OCI-LY1 (cell line): ENCODE measurements at regions not wholly inside any gene's neighbourhood (a gene's known extent, or its start where the extent isn't known, plus 50 kb on each side); places are given as distances from the start of the nearest gene placed in this dataset.

Experiments
- H2AFZ ChIP-seq: fragments of 200-600 bp; sonication (generic), shearing (Covaris generic); 2 replicates; pipeline ENCODE4 v1.6.0; 2014; ENCODE audit warnings: antibody characterized with exemption, mild to moderate bottlenecking, low read length
- H3F3A ChIP-seq: fragments of 200-600 bp; sonication (generic), shearing (Covaris generic); 2 replicates; pipeline ENCODE4 v1.6.0; 2014; ENCODE audit warnings: mild to moderate bottlenecking, antibody characterized with exemption, low read length, moderate library complexity; ENCODE audit not compliant: insufficient read depth
- H3K27ac ChIP-seq: fragments of 200-600 bp; sonication (generic); 2 replicates; pipeline ENCODE4 v1.5.1; 2014; ENCODE audit warnings: low read length, mixed run types, mild to moderate bottlenecking, low read depth; ENCODE audit not compliant: poor library complexity, severe bottlenecking
- H3K27me3 ChIP-seq: fragments of 200-600 bp; sonication (generic); 2 replicates; pipeline ENCODE4 v1.6.0; 2014; ENCODE audit warnings: antibody characterized with exemption, mild to moderate bottlenecking, low read length, moderate library complexity; ENCODE audit not compliant: insufficient read depth
- H3K36me3 ChIP-seq: fragments of 200-600 bp; sonication (generic); 2 replicates; pipeline ENCODE4 v1.6.1; 2014; ENCODE audit warnings: mild to moderate bottlenecking, antibody characterized with exemption, low read length, moderate library complexity, mixed read lengths; ENCODE audit not compliant: insufficient read depth
- H3K4me1 ChIP-seq: fragments of 200-600 bp; sonication (generic); 2 replicates; pipeline ENCODE4 v1.5.1; 2014; ENCODE audit warnings: mild to moderate bottlenecking, low read length, moderate library complexity; ENCODE audit not compliant: insufficient read depth, severe bottlenecking
- H3K4me2 ChIP-seq: fragments of 200-600 bp; sonication (generic), shearing (Covaris generic); 2 replicates; pipeline ENCODE4 v1.6.1; 2014; ENCODE audit warnings: low read length
- H3K4me3 ChIP-seq: fragments of 200-600 bp; sonication (generic); 2 replicates; pipeline ENCODE4 v1.5.1; 2014; ENCODE audit warnings: low read length, low read depth, mild to moderate bottlenecking, mixed read lengths; ENCODE audit not compliant: poor library complexity, severe bottlenecking
- H3K79me2 ChIP-seq: fragments of 200-600 bp; shearing (Covaris generic); 2 replicates; pipeline ENCODE4 v1.6.1; 2016; ENCODE audit warnings: mixed run types, low read length, mixed read lengths; ENCODE audit not compliant: insufficient read depth
- H3K9ac ChIP-seq: fragments of 200-600 bp; sonication (generic), shearing (Covaris generic); 2 replicates; pipeline ENCODE4 v1.6.1; 2014; ENCODE audit warnings: mild to moderate bottlenecking, low read length, mixed read lengths
- H3K9me2 ChIP-seq: fragments of 200-600 bp; sonication (generic), shearing (Covaris generic); 2 replicates; pipeline ENCODE4 v1.6.1; 2014; ENCODE audit warnings: low read depth, mild to moderate bottlenecking, low read length, mixed read lengths
- H3K9me3 ChIP-seq: fragments of 200-600 bp; shearing (Covaris generic); 2 replicates; pipeline ENCODE4 v1.6.1; 2014; ENCODE audit warnings: low read length, mixed read lengths
- H4K20me1 ChIP-seq: fragments of 200-600 bp; sonication (generic), shearing (Covaris generic); 2 replicates; pipeline ENCODE4 v1.6.0; 2016; ENCODE audit warnings: mild to moderate bottlenecking, low read length; ENCODE audit not compliant: insufficient read depth
- EZH2 ChIP-seq: fragments of 200-600 bp; sonication (generic), shearing (Covaris generic); IDR thresholded peaks from 2 replicates; pipeline ENCODE4 v1.8.0; 2017; ENCODE audit warnings: borderline replicate concordance, mixed run types, mild to moderate bottlenecking, antibody characterized with exemption, low read length, moderate library complexity, mixed read lengths
- TF ChIP-seq, protein P1 (sequence below): fragments of 200-600 bp; sonication (generic), shearing (Covaris generic); IDR thresholded peaks from 2 replicates; pipeline ENCODE4 v1.5.1; 2017; ENCODE audit warnings: mild to moderate bottlenecking, antibody characterized with exemption, low read length, moderate library complexity, mixed read lengths

DNA sequence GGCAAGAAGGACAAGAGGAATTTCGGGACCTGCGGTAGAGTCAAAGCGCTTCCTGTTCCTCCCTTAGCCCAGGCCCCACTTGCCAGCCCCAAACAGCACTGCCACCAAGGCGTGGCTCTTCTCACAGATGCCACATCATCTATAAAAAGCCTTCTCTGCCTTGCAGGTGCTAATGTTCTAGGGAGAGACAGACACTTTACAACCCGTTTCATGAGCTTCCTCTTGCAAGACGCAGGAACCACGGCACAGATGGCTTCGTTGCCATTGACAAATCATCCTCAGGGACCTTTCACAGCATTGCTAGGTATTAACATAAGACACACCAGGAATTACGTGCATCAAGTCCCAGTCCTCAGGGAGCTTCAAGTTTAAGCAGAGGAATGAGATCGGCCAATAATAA, 180.9 kb downstream of the JCAD start:
- no peaks in the 10 kb centered on the region for H3F3A ChIP-seq
- H3K4me2 ChIP-seq: no peak overlapping the region
- no peak overlapping the region for H3K27ac ChIP-seq
- no peak overlapping the region for H3K4me3 ChIP-seq
- no peaks in the 10 kb centered on the region for H3K9me2 ChIP-seq
- no peak overlapping the region for H2AFZ ChIP-seq
- no peaks in the 10 kb centered on the region for H3K4me1 ChIP-seq
- TF ChIP-seq, protein P1, sequence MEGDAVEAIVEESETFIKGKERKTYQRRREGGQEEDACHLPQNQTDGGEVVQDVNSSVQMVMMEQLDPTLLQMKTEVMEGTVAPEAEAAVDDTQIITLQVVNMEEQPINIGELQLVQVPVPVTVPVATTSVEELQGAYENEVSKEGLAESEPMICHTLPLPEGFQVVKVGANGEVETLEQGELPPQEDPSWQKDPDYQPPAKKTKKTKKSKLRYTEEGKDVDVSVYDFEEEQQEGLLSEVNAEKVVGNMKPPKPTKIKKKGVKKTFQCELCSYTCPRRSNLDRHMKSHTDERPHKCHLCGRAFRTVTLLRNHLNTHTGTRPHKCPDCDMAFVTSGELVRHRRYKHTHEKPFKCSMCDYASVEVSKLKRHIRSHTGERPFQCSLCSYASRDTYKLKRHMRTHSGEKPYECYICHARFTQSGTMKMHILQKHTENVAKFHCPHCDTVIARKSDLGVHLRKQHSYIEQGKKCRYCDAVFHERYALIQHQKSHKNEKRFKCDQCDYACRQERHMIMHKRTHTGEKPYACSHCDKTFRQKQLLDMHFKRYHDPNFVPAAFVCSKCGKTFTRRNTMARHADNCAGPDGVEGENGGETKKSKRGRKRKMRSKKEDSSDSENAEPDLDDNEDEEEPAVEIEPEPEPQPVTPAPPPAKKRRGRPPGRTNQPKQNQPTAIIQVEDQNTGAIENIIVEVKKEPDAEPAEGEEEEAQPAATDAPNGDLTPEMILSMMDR: no peak
- no peak for TF ChIP-seq EZH2
- H3K27me3 ChIP-seq: no peaks in the 10 kb centered on the region
- H3K9me3 ChIP-seq: no peaks in the 10 kb centered on the region
- H3K9ac ChIP-seq: no peak overlapping the region
- H4K20me1 ChIP-seq: no peaks in the 10 kb centered on the region
- no peaks in the 10 kb centered on the region for H3K79me2 ChIP-seq
- H3K36me3 ChIP-seq: no peaks in the 10 kb centered on the region

DNA sequence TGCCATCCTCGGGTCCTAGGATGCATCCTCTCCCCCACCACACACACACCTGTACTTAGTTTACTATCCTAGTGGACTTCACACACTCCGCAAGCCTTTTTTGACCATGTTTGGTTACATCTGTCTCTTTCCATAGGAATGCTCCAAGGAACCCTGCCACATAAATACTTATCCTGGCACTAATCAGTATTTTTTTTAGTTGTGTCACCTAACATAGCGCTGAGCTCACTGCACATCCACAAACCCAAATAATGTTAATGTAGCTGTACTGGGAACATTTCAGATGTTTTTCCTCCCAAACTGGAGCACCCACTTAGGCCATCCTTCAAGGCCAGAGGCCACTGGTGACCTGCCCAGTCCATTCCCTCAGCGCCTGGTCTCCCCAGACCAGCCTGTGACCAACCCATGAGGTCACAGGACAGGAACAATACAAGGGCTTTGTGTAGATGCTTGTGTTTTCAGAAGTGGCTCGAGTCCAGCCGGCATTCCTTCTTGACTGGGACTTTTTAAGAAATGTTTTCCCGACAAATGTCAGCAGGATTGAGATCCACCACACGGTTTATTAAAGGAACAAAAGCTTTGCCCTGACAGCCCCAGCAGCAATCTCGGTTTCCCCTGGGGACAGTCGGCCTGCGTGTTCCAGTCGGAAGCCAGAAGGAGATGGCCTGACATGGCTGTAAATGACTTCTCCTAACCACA, 181.4 kb downstream of the JCAD start:
- Histone ChIP-seq H4K20me1 (no peaks in the 10 kb centered on the region), H3K79me2 (no peaks in the 10 kb centered on the region), H3K4me3 (no peak overlapping the region), H3K27ac (no peak overlapping the region), H3K4me1 (no peaks in the 10 kb centered on the region), H3K27me3 (no peaks in the 10 kb centered on the region), H3K9me3 (no peaks in the 10 kb centered on the region), H2AFZ (no peak overlapping the region), H3K36me3 (no peaks in the 10 kb centered on the region), H3F3A (no peaks in the 10 kb centered on the region), H3K9me2 (no peaks in the 10 kb centered on the region), H3K4me2 (no peak overlapping the region), H3K9ac (no peak overlapping the region)
- TF ChIP-seq EZH2: no peak
- TF ChIP-seq, protein P1: no peak

DNA sequence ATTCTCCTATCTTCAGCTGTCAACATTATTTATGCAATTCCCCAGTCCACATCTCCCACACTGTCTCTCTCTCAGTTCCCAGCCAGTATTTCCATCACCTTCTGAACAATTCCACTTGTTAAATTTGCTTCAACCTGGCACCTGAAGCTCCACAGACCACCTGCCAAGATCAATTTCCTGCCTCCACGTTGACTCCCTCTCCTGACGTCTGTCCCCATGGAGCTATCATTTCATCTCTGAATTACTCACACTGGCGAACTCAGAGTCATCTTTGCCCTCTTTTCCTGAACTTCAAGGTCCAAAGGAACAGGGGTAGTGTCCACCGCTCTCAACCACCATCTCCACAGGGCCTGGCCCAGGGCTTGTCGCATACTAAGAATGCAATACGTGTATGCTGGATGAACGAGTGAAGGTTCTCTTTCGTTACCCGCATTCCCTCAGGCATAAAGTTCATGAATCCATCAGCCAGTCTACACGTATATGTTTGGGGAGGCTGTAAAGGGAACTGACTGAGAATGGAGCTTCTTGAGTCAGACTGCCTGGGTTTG, 183.3 kb downstream of the JCAD start:
- TF ChIP-seq, protein P1: no peak
- TF ChIP-seq EZH2: no peak
- Histone ChIP-seq H2AFZ (no peak overlapping the region), H3K36me3 (no peaks in the 10 kb centered on the region), H3K79me2 (no peaks in the 10 kb centered on the region), H3K9me3 (no peaks in the 10 kb centered on the region), H3K4me1 (no peaks in the 10 kb centered on the region), H3K4me2 (no peak overlapping the region), H3K4me3 (no peak overlapping the region), H3K9ac (no peak overlapping the region), H3K27ac (no peak overlapping the region), H3F3A (no peaks in the 10 kb centered on the region), H3K27me3 (no peaks in the 10 kb centered on the region), H4K20me1 (no peaks in the 10 kb centered on the region), H3K9me2 (no peaks in the 10 kb centered on the region)
